ENCODE measurements at regions not wholly inside any gene's neighbourhood (a gene's known extent, or its start where the extent isn't known, plus 50 kb on each side); places are given as distances from the start of the nearest gene placed in this dataset.

GRCh38 chr2:136433261-136433660 lies 315.3 kb upstream of the CXCR4 start:
- Histone ChIP-seq H3K9ac (ENCODE audit: low read length) (no peak overlapping the region), H3K4me1 (ENCODE audit: insufficient read depth, low read length) (no peaks in the 10 kb centered on the region), H3K36me3 (ENCODE audit: insufficient read depth, low read length) (no peaks in the 10 kb centered on the region), H3K9me3 (ENCODE audit: low read length) (no peaks in the 10 kb centered on the region), H3K4me3 (ENCODE audit: low read depth in 1 of 2, low read length in 2 of 2) (no peak overlapping the region), H3K27ac (ENCODE audit: low read depth, low read length) (no peak overlapping the region), H3K27me3 (ENCODE audit: control insufficient read depth in 1 of 2, insufficient read depth in 2 of 2, low read length in 2 of 2) (no peaks in the 10 kb centered on the region)

DNA sequence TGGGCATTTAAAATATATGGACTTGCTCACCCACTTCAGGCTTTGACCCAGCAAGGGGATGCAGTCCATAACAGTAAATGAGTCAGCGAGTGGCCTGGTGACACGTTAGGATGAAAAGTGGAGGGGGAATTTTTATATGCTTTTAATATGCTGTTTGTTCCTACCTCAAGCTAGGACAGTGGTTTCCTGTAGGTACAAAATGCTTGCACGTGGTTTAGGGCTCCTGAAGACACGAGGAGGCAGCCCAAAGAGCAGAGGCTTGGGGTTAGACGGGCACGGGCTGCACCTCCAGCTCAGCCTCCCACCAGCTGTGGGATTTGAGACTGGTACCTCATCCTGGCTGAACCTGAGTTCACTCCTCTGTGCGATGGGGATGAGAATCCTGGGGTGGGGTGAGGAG lies 306.2 kb upstream of the CXCR4 start:
- no peak overlapping the region for H3K4me3 ChIP-seq (ENCODE audit: low read depth in 1 of 2, low read length in 2 of 2)
- no peaks in the 10 kb centered on the region for H3K36me3 ChIP-seq (ENCODE audit: insufficient read depth, low read length)
- no peak overlapping the region for H3K9ac ChIP-seq (ENCODE audit: low read length)
- peaks cover 0 to 5% of the 10 kb centered on the region in 2 donors for H3K27me3 ChIP-seq (ENCODE audit: control insufficient read depth in 1 of 2, insufficient read depth in 2 of 2, low read length in 2 of 2)
- H3K9me3 ChIP-seq (ENCODE audit: low read length): no peaks in the 10 kb centered on the region
- peaks cover 3% of the 10 kb centered on the region for H3K4me1 ChIP-seq (ENCODE audit: insufficient read depth, low read length)
- H3K27ac ChIP-seq (ENCODE audit: low read depth, low read length): no peak overlapping the region

GRCh38 chr2:136423516-136423996 lies 305.6 kb upstream of the CXCR4 start:
- no peak overlapping the region for H3K9ac ChIP-seq (ENCODE audit: low read length)
- H3K27ac ChIP-seq (ENCODE audit: low read depth, low read length): no peak overlapping the region

GRCh38 chr2:136422512-136422911 lies 304.6 kb upstream of the CXCR4 start:
- Histone ChIP-seq H3K27me3 (ENCODE audit: control insufficient read depth in 1 of 2, insufficient read depth in 2 of 2, low read length in 2 of 2) (peaks cover 0 to 5% of the 10 kb centered on the region in 2 donors), H3K27ac (ENCODE audit: low read depth, low read length) (no peak overlapping the region), H3K4me3 (ENCODE audit: low read depth in 1 of 2, low read length in 2 of 2) (no peak overlapping the region), H3K4me1 (ENCODE audit: insufficient read depth, low read length) (peaks cover 11% of the 10 kb centered on the region), H3K9ac (ENCODE audit: low read length) (no peak overlapping the region), H3K36me3 (ENCODE audit: insufficient read depth, low read length) (no peaks in the 10 kb centered on the region), H3K9me3 (ENCODE audit: low read length) (no peaks in the 10 kb centered on the region)

More at GRCh38 chr2:136423516-136423996, 305.6 kb upstream of the CXCR4 start:
- peak overlapping the region in 1 of 2 donors; percentile 41 for H3K4me3 ChIP-seq (ENCODE audit: low read depth in 1 of 2, low read length in 2 of 2)
- peaks cover 6% of the 10 kb centered on the region for H3K4me1 ChIP-seq (ENCODE audit: insufficient read depth, low read length)
- peaks cover 0 to 5% of the 10 kb centered on the region in 2 donors for H3K27me3 ChIP-seq (ENCODE audit: control insufficient read depth in 1 of 2, insufficient read depth in 2 of 2, low read length in 2 of 2)
- no peaks in the 10 kb centered on the region for H3K36me3 ChIP-seq (ENCODE audit: insufficient read depth, low read length)
- no peaks in the 10 kb centered on the region for H3K9me3 ChIP-seq (ENCODE audit: low read length)

GRCh38 chr2:136420346-136420745 lies 302.4 kb upstream of the CXCR4 start:
- Histone ChIP-seq H3K27ac (ENCODE audit: low read depth, low read length) (no peak overlapping the region), H3K9ac (ENCODE audit: low read length) (no peak overlapping the region), H3K9me3 (ENCODE audit: low read length) (no peaks in the 10 kb centered on the region), H3K36me3 (ENCODE audit: insufficient read depth, low read length) (no peaks in the 10 kb centered on the region), H3K27me3 (ENCODE audit: control insufficient read depth in 1 of 2, insufficient read depth in 2 of 2, low read length in 2 of 2) (peaks cover 0 to 5% of the 10 kb centered on the region in 2 donors), H3K4me3 (ENCODE audit: low read depth in 1 of 2, low read length in 2 of 2) (no peak overlapping the region), H3K4me1 (ENCODE audit: insufficient read depth, low read length) (peaks cover 11% of the 10 kb centered on the region)

GRCh38 chr2:136411946-136412345 lies 294.0 kb upstream of the CXCR4 start:
- Histone ChIP-seq H3K27ac (ENCODE audit: low read depth, low read length) (no peak overlapping the region), H3K9ac (ENCODE audit: low read length) (no peak overlapping the region), H3K9me3 (ENCODE audit: low read length) (no peaks in the 10 kb centered on the region), H3K27me3 (ENCODE audit: control insufficient read depth in 1 of 2, insufficient read depth in 2 of 2, low read length in 2 of 2) (no peaks in the 10 kb centered on the region), H3K4me3 (ENCODE audit: low read depth in 1 of 2, low read length in 2 of 2) (no peak overlapping the region), H3K4me1 (ENCODE audit: insufficient read depth, low read length) (no peaks in the 10 kb centered on the region), H3K36me3 (ENCODE audit: insufficient read depth, low read length) (no peaks in the 10 kb centered on the region)

GRCh38 chr2:136410673-136411072 lies 292.7 kb upstream of the CXCR4 start:
- Histone ChIP-seq H3K9me3 (ENCODE audit: low read length) (no peaks in the 10 kb centered on the region), H3K4me1 (ENCODE audit: insufficient read depth, low read length) (no peaks in the 10 kb centered on the region), H3K36me3 (ENCODE audit: insufficient read depth, low read length) (no peaks in the 10 kb centered on the region), H3K4me3 (ENCODE audit: low read depth in 1 of 2, low read length in 2 of 2) (no peak overlapping the region), H3K27ac (ENCODE audit: low read depth, low read length) (no peak overlapping the region), H3K9ac (ENCODE audit: low read length) (no peak overlapping the region), H3K27me3 (ENCODE audit: control insufficient read depth in 1 of 2, insufficient read depth in 2 of 2, low read length in 2 of 2) (no peaks in the 10 kb centered on the region)

GRCh38 chr2:136408795-136409194 lies 290.8 kb upstream of the CXCR4 start:
- Histone ChIP-seq H3K27ac (ENCODE audit: low read depth, low read length) (no peak overlapping the region), H3K9ac (ENCODE audit: low read length) (no peak overlapping the region), H3K4me1 (ENCODE audit: insufficient read depth, low read length) (no peaks in the 10 kb centered on the region), H3K9me3 (ENCODE audit: low read length) (no peaks in the 10 kb centered on the region), H3K4me3 (ENCODE audit: low read depth in 1 of 2, low read length in 2 of 2) (no peak overlapping the region), H3K36me3 (ENCODE audit: insufficient read depth, low read length) (no peaks in the 10 kb centered on the region), H3K27me3 (ENCODE audit: control insufficient read depth in 1 of 2, insufficient read depth in 2 of 2, low read length in 2 of 2) (no peaks in the 10 kb centered on the region)

- Histone ChIP-seq H3K9me3 (ENCODE audit: low read length) (no peaks in the 10 kb centered on the region), H3K4me3 (ENCODE audit: low read depth in 1 of 2, low read length in 2 of 2) (no peak overlapping the region), H3K9ac (ENCODE audit: low read length) (no peak overlapping the region), H3K36me3 (ENCODE audit: insufficient read depth, low read length) (no peaks in the 10 kb centered on the region), H3K27ac (ENCODE audit: low read depth, low read length) (no peak overlapping the region), H3K27me3 (ENCODE audit: control insufficient read depth in 1 of 2, insufficient read depth in 2 of 2, low read length in 2 of 2) (no peaks in the 10 kb centered on the region), H3K4me1 (ENCODE audit: insufficient read depth, low read length) (no peaks in the 10 kb centered on the region)
Observed at GRCh38 chr2:136407952-136408318, 290.0 kb upstream of the CXCR4 start.

GRCh38 chr2:136407117-136407951 lies 289.4 kb upstream of the CXCR4 start:
- Histone ChIP-seq H3K4me1 (ENCODE audit: insufficient read depth, low read length) (no peaks in the 10 kb centered on the region), H3K4me3 (ENCODE audit: low read depth in 1 of 2, low read length in 2 of 2) (no peak overlapping the region), H3K9ac (ENCODE audit: low read length) (no peak overlapping the region), H3K36me3 (ENCODE audit: insufficient read depth, low read length) (no peaks in the 10 kb centered on the region), H3K9me3 (ENCODE audit: low read length) (no peaks in the 10 kb centered on the region), H3K27me3 (ENCODE audit: control insufficient read depth in 1 of 2, insufficient read depth in 2 of 2, low read length in 2 of 2) (no peaks in the 10 kb centered on the region), H3K27ac (ENCODE audit: low read depth, low read length) (no peak overlapping the region)

DNA sequence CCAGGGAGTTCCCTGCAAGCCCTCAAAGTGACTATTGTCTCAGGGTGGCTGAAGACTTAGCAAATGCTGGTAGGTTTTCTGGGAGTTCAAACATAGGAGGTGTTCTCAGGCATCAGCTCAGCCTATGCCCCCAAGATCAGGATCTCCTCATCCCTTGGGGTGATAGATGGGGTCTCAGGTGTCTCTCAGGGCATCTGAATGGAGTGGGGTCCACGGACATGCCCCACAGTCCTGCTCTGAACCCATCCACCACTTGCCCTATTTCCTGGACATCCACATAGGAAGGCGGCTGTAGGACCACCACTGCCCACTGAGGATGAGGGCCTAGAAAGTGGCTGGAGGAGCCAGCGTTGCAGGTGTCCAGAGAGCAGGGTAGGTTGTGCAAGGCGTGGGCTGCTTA lies 287.0 kb upstream of the CXCR4 start:
- Histone ChIP-seq H3K36me3 (ENCODE audit: insufficient read depth, low read length) (no peaks in the 10 kb centered on the region), H3K4me1 (ENCODE audit: insufficient read depth, low read length) (no peaks in the 10 kb centered on the region), H3K27ac (ENCODE audit: low read depth, low read length) (no peak overlapping the region), H3K4me3 (ENCODE audit: low read depth in 1 of 2, low read length in 2 of 2) (no peak overlapping the region), H3K9ac (ENCODE audit: low read length) (no peak overlapping the region), H3K9me3 (ENCODE audit: low read length) (no peaks in the 10 kb centered on the region), H3K27me3 (ENCODE audit: control insufficient read depth in 1 of 2, insufficient read depth in 2 of 2, low read length in 2 of 2) (no peaks in the 10 kb centered on the region)

DNA sequence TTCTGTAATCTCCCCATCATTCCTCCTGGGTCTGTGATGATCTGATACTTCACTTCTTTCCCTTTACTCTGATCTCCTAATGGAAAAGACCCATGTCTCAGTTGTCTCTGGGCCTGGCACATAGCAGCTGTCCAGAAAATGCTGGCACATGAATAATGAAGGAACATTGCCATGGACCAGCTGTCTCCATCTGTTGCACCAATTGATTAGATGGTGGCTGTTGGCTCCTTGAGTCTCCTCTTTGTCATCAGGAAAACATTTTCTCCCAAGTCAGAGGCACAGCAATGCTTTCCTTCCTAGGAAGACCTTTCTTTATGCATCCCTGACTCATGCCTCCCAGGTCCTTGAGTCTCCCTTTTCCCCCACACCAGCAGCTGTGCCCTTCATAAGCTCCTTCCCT lies 286.2 kb upstream of the CXCR4 start:
- H3K27me3 ChIP-seq (ENCODE audit: control insufficient read depth in 1 of 2, insufficient read depth in 2 of 2, low read length in 2 of 2): no peaks in the 10 kb centered on the region
- no peak overlapping the region for H3K4me3 ChIP-seq (ENCODE audit: low read depth in 1 of 2, low read length in 2 of 2)
- no peaks in the 10 kb centered on the region for H3K4me1 ChIP-seq (ENCODE audit: insufficient read depth, low read length)
- H3K27ac ChIP-seq (ENCODE audit: low read depth, low read length): no peak overlapping the region
- H3K9me3 ChIP-seq (ENCODE audit: low read length): no peaks in the 10 kb centered on the region
- H3K9ac ChIP-seq (ENCODE audit: low read length): no peak overlapping the region
- H3K36me3 ChIP-seq (ENCODE audit: insufficient read depth, low read length): no peaks in the 10 kb centered on the region

Measured in muscle layer of colon (tissue), 2 donors.